Osteocyte (in vitro differentiated cells): ENCODE measurements at regions not wholly inside any gene's neighbourhood (a gene's known extent, or its start where the extent isn't known, plus 50 kb on each side); places are given as distances from the start of the nearest gene placed in this dataset.

Experiments
- DNase-seq: peaks from one replicate; pipeline ENCODE4 v3.0.0; 2021; ENCODE audit warnings: mixed read lengths; ENCODE audit not compliant: unreplicated experiment; ENCODE audit errors: extremely low spot score
- H3K27ac Mint-ChIP-seq: one replicate; pipeline ENCODE4 v1.8.0; 2021; ENCODE audit warnings: mild to moderate bottlenecking, mixed read lengths; ENCODE audit not compliant: unreplicated experiment
- H3K27me3 Mint-ChIP-seq: one replicate; pipeline ENCODE4 v1.8.0; 2021; ENCODE audit warnings: mixed read lengths; ENCODE audit not compliant: unreplicated experiment
- H3K36me3 Mint-ChIP-seq: one replicate; pipeline ENCODE4 v1.8.0; 2021; ENCODE audit warnings: mixed read lengths; ENCODE audit not compliant: unreplicated experiment
- H3K4me1 Mint-ChIP-seq: one replicate; pipeline ENCODE4 v1.8.0; 2021; ENCODE audit warnings: mixed read lengths; ENCODE audit not compliant: unreplicated experiment
- H3K4me3 Mint-ChIP-seq: one replicate; pipeline ENCODE4 v1.8.0; 2021; ENCODE audit warnings: mild to moderate bottlenecking, moderate library complexity, mixed read lengths; ENCODE audit not compliant: unreplicated experiment
- H3K9me3 Mint-ChIP-seq: one replicate; pipeline ENCODE4 v1.8.0; 2021; ENCODE audit warnings: mixed read lengths; ENCODE audit not compliant: unreplicated experiment
- TF ChIP-seq, protein P1 (sequence below): fragments of 200-600 bp; sonication (generic); IDR thresholded peaks from 2 replicates; pipeline ENCODE4 v1.5.0; 2021; ENCODE audit warnings: antibody characterized with exemption, mild to moderate bottlenecking, moderate library complexity

DNA sequence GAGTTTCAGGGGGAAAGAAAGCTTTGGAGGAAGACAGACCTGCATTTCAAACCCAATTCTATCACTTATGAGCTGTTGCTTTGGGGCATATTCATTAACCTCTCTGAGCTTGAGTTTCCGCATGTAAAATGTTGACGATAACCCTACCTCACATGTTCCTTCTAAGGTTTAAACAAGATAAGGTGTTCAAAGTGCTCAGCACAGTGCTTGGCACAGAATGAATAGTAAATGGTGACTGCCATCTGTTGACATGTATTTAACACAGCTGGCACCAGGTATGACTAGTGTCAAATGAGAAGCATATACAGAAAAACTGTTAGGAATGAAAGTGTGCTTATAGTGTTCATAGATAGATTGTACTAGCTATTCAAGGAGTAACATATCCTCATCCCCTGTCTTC is 155.5 kb downstream of the PTGER3 start:
- DNase-seq, result no peak
- H3K27ac Mint-ChIP-seq, result no peak overlapping the region
- H3K36me3 Mint-ChIP-seq, result no peaks in the 10 kb centered on the region
- TF ChIP-seq, protein P1, sequence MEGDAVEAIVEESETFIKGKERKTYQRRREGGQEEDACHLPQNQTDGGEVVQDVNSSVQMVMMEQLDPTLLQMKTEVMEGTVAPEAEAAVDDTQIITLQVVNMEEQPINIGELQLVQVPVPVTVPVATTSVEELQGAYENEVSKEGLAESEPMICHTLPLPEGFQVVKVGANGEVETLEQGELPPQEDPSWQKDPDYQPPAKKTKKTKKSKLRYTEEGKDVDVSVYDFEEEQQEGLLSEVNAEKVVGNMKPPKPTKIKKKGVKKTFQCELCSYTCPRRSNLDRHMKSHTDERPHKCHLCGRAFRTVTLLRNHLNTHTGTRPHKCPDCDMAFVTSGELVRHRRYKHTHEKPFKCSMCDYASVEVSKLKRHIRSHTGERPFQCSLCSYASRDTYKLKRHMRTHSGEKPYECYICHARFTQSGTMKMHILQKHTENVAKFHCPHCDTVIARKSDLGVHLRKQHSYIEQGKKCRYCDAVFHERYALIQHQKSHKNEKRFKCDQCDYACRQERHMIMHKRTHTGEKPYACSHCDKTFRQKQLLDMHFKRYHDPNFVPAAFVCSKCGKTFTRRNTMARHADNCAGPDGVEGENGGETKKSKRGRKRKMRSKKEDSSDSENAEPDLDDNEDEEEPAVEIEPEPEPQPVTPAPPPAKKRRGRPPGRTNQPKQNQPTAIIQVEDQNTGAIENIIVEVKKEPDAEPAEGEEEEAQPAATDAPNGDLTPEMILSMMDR, result no peak
- no peaks in the 10 kb centered on the region for H3K9me3 Mint-ChIP-seq
- peaks cover 4% of the 10 kb centered on the region for H3K4me1 Mint-ChIP-seq
- H3K4me3 Mint-ChIP-seq, result no peak overlapping the region
- peaks cover 10% of the 10 kb centered on the region for H3K27me3 Mint-ChIP-seq

DNA sequence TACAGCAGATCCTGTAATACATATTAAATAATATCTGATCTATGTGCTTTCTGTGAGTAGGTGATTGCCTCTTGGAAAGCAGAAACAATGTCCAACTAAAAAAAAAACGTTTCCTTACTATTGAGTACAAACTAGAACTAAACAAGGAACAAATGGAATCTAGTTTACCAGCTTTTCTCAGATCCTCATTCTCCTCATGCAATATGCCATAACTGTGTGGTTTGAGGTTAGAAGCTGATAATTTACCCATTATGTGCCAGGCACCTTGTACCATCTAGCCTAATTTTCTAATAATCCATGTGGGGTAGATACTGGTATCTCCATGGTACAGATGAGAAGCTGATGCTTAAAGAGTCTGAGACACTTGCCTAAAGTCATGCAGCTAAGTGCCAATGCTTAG is 154.7 kb downstream of the PTGER3 start:
- no peak for DNase-seq
- TF ChIP-seq, protein P1, result no peak
- Mint-ChIP-seq H3K9me3 (no peaks in the 10 kb centered on the region), H3K4me1 (peaks cover 4% of the 10 kb centered on the region), H3K27me3 (peaks cover 14% of the 10 kb centered on the region), H3K27ac (no peak overlapping the region), H3K4me3 (no peak overlapping the region), H3K36me3 (no peaks in the 10 kb centered on the region)

DNA sequence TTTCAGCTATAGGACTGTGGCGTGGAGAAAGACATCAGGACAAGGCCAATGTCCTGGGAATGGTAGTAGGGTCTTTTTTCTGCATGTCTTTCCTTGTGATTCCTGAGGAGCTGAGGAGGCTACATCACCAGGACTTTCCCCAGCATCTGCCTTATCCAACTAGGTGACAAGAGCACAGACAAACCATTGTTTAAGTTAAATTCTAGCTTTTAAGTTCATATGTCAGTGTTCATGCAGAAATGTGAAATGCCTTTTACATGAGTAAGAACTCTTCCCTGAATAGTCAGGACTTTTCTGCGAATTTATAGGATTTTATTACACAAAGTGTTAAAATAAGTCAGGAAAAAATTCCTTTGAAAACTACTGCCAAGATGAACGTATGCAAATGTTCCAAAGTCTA is 154.2 kb downstream of the PTGER3 start:
- H3K9me3 Mint-ChIP-seq, result no peaks in the 10 kb centered on the region
- DNase-seq, result no peak

DNA sequence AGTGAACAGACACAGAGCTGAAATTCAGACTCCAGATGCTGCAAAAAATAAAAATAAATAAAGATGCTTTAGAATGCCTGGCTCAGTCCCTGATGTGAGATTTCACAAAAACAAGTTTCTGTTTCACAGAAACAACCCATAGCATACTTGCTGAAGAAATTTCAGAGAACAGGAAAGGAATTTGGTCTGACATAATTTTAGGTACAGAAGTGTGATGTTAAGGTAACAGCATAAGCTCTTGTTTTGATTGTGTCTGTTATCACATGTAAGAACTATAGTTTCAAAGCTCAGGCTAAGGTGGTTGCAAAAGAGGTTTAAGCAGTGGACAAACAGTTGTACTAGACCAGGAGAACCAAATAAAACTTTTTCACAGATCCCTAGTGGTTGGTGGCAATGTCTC is 152.1 kb downstream of the PTGER3 start:
- no peak overlapping the region for H3K27ac Mint-ChIP-seq
- H3K4me1 Mint-ChIP-seq, result peaks cover 4% of the 10 kb centered on the region
- no peak for DNase-seq

More for the DNA sequence above, 154.2 kb downstream of the PTGER3 start:
- Mint-ChIP-seq H3K4me3 (no peak overlapping the region), H3K4me1 (peaks cover 4% of the 10 kb centered on the region), H3K27me3 (peaks cover 17% of the 10 kb centered on the region), H3K36me3 (no peaks in the 10 kb centered on the region), H3K27ac (no peak overlapping the region)
- TF ChIP-seq, protein P1, result no peak

DNA sequence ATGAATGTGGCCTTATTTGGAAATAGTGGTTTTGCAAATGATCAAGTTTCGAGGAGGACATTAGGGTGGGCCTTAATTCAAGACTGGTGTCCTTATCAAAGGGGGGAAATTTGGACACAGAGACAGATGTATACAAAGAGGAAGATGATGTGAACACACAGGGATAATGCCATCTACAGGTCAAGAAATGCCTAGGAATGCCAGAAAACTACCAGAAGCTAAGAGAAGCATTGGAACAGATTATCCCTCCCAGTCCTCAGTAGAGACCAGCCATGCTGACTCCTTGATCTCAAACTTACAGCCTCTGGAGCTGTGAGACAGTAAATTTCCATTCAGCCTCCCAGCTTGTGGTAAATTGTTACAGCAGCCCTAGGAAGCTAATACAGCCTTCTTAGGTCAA is 151.4 kb downstream of the PTGER3 start:
- Mint-ChIP-seq H3K4me3 (no peak overlapping the region), H3K36me3 (no peaks in the 10 kb centered on the region), H3K4me1 (peaks cover 2% of the 10 kb centered on the region), H3K27me3 (peaks cover 28% of the 10 kb centered on the region), H3K27ac (no peak overlapping the region), H3K9me3 (no peaks in the 10 kb centered on the region)
- no peak for DNase-seq
- TF ChIP-seq, protein P1, result peak; percentile 44

More for the DNA sequence above, 152.1 kb downstream of the PTGER3 start:
- no peak overlapping the region for H3K4me3 Mint-ChIP-seq
- H3K36me3 Mint-ChIP-seq, result no peaks in the 10 kb centered on the region
- peaks cover 28% of the 10 kb centered on the region for H3K27me3 Mint-ChIP-seq
- TF ChIP-seq, protein P1, result no peak
- no peaks in the 10 kb centered on the region for H3K9me3 Mint-ChIP-seq
